Hepatocyte (in vitro differentiated cells): ENCODE measurements at regions not wholly inside any gene's neighbourhood (a gene's known extent, or its start where the extent isn't known, plus 50 kb on each side); places are given as distances from the start of the nearest gene placed in this dataset.

Experiments used
- CTCF ChIP-seq: fragments of 200-600 bp; sonication (generic); IDR thresholded peaks from 2 replicates; pipeline ENCODE4 v1.5.1; 2016; ENCODE audit warnings: antibody characterized with exemption, mild to moderate bottlenecking; ENCODE audit not compliant: poor library complexity
- EZH2 ChIP-seq: fragments of 200-600 bp; sonication (generic); IDR thresholded peaks from 2 replicates; pipeline ENCODE4 v1.6.1; 2016; ENCODE audit warnings: antibody characterized with exemption, mild to moderate bottlenecking, borderline replicate concordance
- EZH2phosphoT487 ChIP-seq: fragments of 200-600 bp; sonication (generic); IDR thresholded peaks from one replicate; pipeline ENCODE4 v1.6.1; 2018; ENCODE audit warnings: antibody characterized with exemption, mild to moderate bottlenecking, low read depth, moderate library complexity; ENCODE audit not compliant: unreplicated experiment, severe bottlenecking

- TF ChIP-seq EZH2 (no peak), CTCF (no peak), EZH2phosphoT487 (no peak)
Measured at GRCh38 chr19:33888665-33889064, 92.0 kb downstream of the KCTD15 start.
